H9 (cell line): ENCODE measurements at regions not wholly inside any gene's neighbourhood (a gene's known extent, or its start where the extent isn't known, plus 50 kb on each side); places are given as distances from the start of the nearest gene placed in this dataset.

Experiments used
- DNase-seq: peaks from one replicate; pipeline ENCODE4 v3.0.0-alpha.2; 2017
- H2AFZ ChIP-seq: one replicate; pipeline ENCODE4 v1.6.1; 2013; ENCODE audit warnings: mild to moderate bottlenecking, low read length, control low read depth, moderate library complexity
- H2AK5ac ChIP-seq: 2 replicates; pipeline ENCODE4 v1.6.1; 2013; ENCODE audit warnings: low read length, control low read depth, mixed read lengths; ENCODE audit not compliant: insufficient read length
- H2BK120ac ChIP-seq: one replicate; pipeline ENCODE4 v1.6.1; 2013; ENCODE audit warnings: low read depth, mild to moderate bottlenecking, low read length, control low read depth, inconsistent platforms; ENCODE audit not compliant: poor library complexity, severe bottlenecking
- H2BK12ac ChIP-seq: 2 replicates; pipeline ENCODE4 v1.6.1; 2013; ENCODE audit warnings: low read length, control low read depth, mixed read lengths, low read depth; ENCODE audit not compliant: insufficient read length
- H2BK15ac ChIP-seq: 2 replicates; pipeline ENCODE4 v1.6.1; 2013; ENCODE audit warnings: low read depth, low read length, control low read depth
- H2BK20ac ChIP-seq: one replicate; pipeline ENCODE4 v1.6.1; 2013; ENCODE audit warnings: low read depth, mild to moderate bottlenecking, low read length, control low read depth, inconsistent platforms; ENCODE audit not compliant: poor library complexity, severe bottlenecking
- H2BK5ac ChIP-seq: 2 replicates; pipeline ENCODE4 v1.6.1; 2013; ENCODE audit warnings: low read length, control low read depth, mixed read lengths; ENCODE audit not compliant: insufficient read length
- H3K14ac ChIP-seq: 2 replicates; pipeline ENCODE4 v1.6.1; 2013; ENCODE audit warnings: low read length, control low read depth; ENCODE audit not compliant: insufficient read depth
- H3K18ac ChIP-seq: 2 replicates; pipeline ENCODE4 v1.6.1; 2013; ENCODE audit warnings: low read depth, mild to moderate bottlenecking, mixed read lengths, low read length, control low read depth; ENCODE audit not compliant: insufficient read length
- H3K23ac ChIP-seq: 2 replicates; pipeline ENCODE4 v1.6.1; 2013; ENCODE audit warnings: low read length, control low read depth, mixed read lengths, low read depth; ENCODE audit not compliant: insufficient read length
- H3K23me2 ChIP-seq: 2 replicates; pipeline ENCODE4 v1.6.1; 2013; ENCODE audit warnings: low read depth, mild to moderate bottlenecking, mixed read lengths, low read length, control low read depth; ENCODE audit not compliant: insufficient read length, poor library complexity, severe bottlenecking
- H3K27ac ChIP-seq: 2 replicates; pipeline ENCODE4 v1.5.1; 2013; ENCODE audit warnings: low read length, control low read depth, mixed read lengths, low read depth; ENCODE audit not compliant: insufficient read length
- H3K27me3 ChIP-seq: 2 replicates; pipeline ENCODE4 v1.6.1; 2013; ENCODE audit warnings: low read length, control low read depth, inconsistent platforms; ENCODE audit not compliant: insufficient read depth
- H3K4ac ChIP-seq: 2 replicates; pipeline ENCODE4 v1.6.1; 2013; ENCODE audit warnings: low read depth, mild to moderate bottlenecking, control low read depth, inconsistent platforms, low read length, moderate library complexity
- H3K4me1 ChIP-seq: 2 replicates; pipeline ENCODE4 v1.6.1; 2013; ENCODE audit warnings: low read length, control low read depth, inconsistent platforms; ENCODE audit not compliant: insufficient read depth
- H3K4me2 ChIP-seq: 2 replicates; pipeline ENCODE4 v1.6.1; 2013; ENCODE audit warnings: low read length, control low read depth, mixed read lengths; ENCODE audit not compliant: insufficient read length, insufficient read depth
- H3K56ac ChIP-seq: 2 replicates; pipeline ENCODE4 v1.6.1; 2013; ENCODE audit warnings: low read depth, mild to moderate bottlenecking, mixed read lengths, low read length, control low read depth; ENCODE audit not compliant: insufficient read length
- H3K79me1 ChIP-seq: 2 replicates; pipeline ENCODE4 v1.6.1; 2013; ENCODE audit warnings: low read depth, mild to moderate bottlenecking, moderate library complexity, low read length, control low read depth, inconsistent platforms; ENCODE audit not compliant: insufficient read depth, poor library complexity, severe bottlenecking
- H3K79me2 ChIP-seq: 2 replicates; pipeline ENCODE4 v1.6.1; 2013; ENCODE audit warnings: low read length, control low read depth, inconsistent platforms; ENCODE audit not compliant: insufficient read depth
- H3K9ac ChIP-seq: 2 replicates; pipeline ENCODE4 v1.6.1; 2013; ENCODE audit warnings: low read length, control low read depth, mixed read lengths; ENCODE audit not compliant: insufficient read length; ENCODE audit errors: extremely low read depth
- H3K9me3 ChIP-seq: one replicate; pipeline ENCODE4 v1.6.1; 2013; ENCODE audit warnings: low read depth, low read length, inconsistent platforms; ENCODE audit not compliant: control insufficient read depth
- H3T11ph ChIP-seq: one replicate; pipeline ENCODE4 v1.6.1; 2013; ENCODE audit warnings: mild to moderate bottlenecking, low read length, control low read depth, inconsistent platforms
- H4K20me1 ChIP-seq: one replicate; pipeline ENCODE4 v1.6.1; 2013; ENCODE audit not compliant: control insufficient read depth, insufficient read length, insufficient read depth
- H4K5ac ChIP-seq: 2 replicates; pipeline ENCODE4 v1.6.1; 2013; ENCODE audit warnings: low read depth, mild to moderate bottlenecking, mixed read lengths, low read length, control low read depth; ENCODE audit not compliant: insufficient read length
- H4K8ac ChIP-seq: replicated peaks from 2 replicates; pipeline ENCODE4 v1.6.1; 2013; ENCODE audit warnings: low read length, control low read depth, mixed read lengths, low read depth; ENCODE audit not compliant: insufficient read length
- H4K91ac ChIP-seq: 2 replicates; pipeline ENCODE4 v1.6.1; 2013; ENCODE audit warnings: low read depth, mild to moderate bottlenecking, moderate library complexity, mixed read lengths, low read length, control low read depth; ENCODE audit not compliant: insufficient read length
- H3K27ac Mint-ChIP-seq, 3 experiments: 2 replicates in 2 of 3; 3 replicates in 1 of 3; pipeline ENCODE4 v1.8.0; 2020 to 2021; ENCODE audit warnings: mixed read lengths in 3 of 3, mild to moderate bottlenecking in 1 of 3, moderate library complexity in 1 of 3
- H3K27me3 Mint-ChIP-seq: 2 replicates; pipeline ENCODE4 v1.8.0; 2021; ENCODE audit warnings: low read depth, mild to moderate bottlenecking, moderate library complexity, mixed read lengths
- H3K36me3 Mint-ChIP-seq, 3 experiments: 2 replicates in 2 of 3; 3 replicates in 1 of 3; pipeline ENCODE4 v1.8.0; 2020 to 2021; ENCODE audit warnings: low read depth in 3 of 3, mixed read lengths in 3 of 3; ENCODE audit not compliant: insufficient read depth in 1 of 3
- H3K4me1 Mint-ChIP-seq, 2 experiments: 2 replicates each; pipeline ENCODE4 v1.8.0; 2020; ENCODE audit warnings: mixed read lengths in 2 of 2
- H3K4me3 Mint-ChIP-seq, 2 experiments: 2 replicates in 1 of 2; 3 replicates in 1 of 2; pipeline ENCODE4 v1.8.0; 2020 to 2021; ENCODE audit warnings: mild to moderate bottlenecking in 2 of 2, mixed read lengths in 2 of 2, moderate library complexity in 1 of 2
- H3K9me3 Mint-ChIP-seq, 2 experiments: 2 replicates in 1 of 2; 3 replicates in 1 of 2; pipeline ENCODE4 v1.8.0; 2020; ENCODE audit warnings: mild to moderate bottlenecking in 2 of 2, mixed read lengths in 2 of 2, moderate library complexity in 1 of 2
- WGBS: extraction: QIAGEN DNeasy Blood & Tissue Kit; methylation state at CpG from one replicate; pipeline ENCODE4 v1.1.7; 2013; ENCODE audit warnings: missing lambda C conversion rate, low lambda C conversion rate, mixed read lengths; ENCODE audit not compliant: insufficient read length; ENCODE audit errors: extremely low coverage; 5-methylcytosine and 5-hydroxymethylcytosine counted together
- TF ChIP-seq, protein P1 (sequence below): fragments of 200-600 bp; sonication (generic); conservative IDR thresholded peaks from 3 replicates; pipeline ENCODE4 v1.8.0; 2021; ENCODE audit warnings: antibody characterized with exemption, mild to moderate bottlenecking

DNA sequence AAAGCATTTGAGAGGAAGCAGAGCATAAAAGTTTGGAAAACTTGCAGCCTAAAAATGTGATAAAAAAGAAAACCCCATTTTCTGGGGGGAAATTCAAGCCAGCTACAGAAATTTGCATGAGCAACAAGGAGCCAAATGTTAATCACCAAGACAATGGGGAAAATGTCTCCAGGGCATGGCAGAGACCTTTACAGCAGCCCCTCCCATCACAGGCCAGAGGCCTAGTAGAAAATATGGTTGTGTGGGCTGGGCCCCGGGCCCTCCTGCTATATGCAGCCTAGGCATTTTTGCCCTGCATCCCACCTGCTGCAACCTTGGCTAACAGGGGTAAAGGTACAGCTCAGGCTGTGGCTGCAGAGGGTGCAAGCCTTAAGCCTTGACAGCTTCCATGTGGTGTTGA lies 299.6 kb upstream of the NCAM2 start:
- H2AFZ ChIP-seq: peak overlapping the region; percentile 57
- H3K27ac Mint-ChIP-seq: no peak overlapping the region

More for the DNA sequence above, 299.6 kb upstream of the NCAM2 start:
- Histone ChIP-seq H4K20me1 (no peaks in the 10 kb centered on the region), H2BK15ac (no peak overlapping the region), H4K91ac (no peak overlapping the region), H3K4me2 (no peak overlapping the region), H3K79me1 (no peaks in the 10 kb centered on the region), H3K4ac (no peak overlapping the region), H3K9me3 (no peaks in the 10 kb centered on the region), H2AK5ac (no peak overlapping the region), H3T11ph (no peak overlapping the region), H3K27me3 (no peaks in the 10 kb centered on the region), H4K5ac (no peak overlapping the region), H2BK12ac (no peak overlapping the region), H2BK5ac (no peak overlapping the region), H3K27ac (no peak overlapping the region), H3K23me2 (no peaks in the 10 kb centered on the region), H2BK20ac (no peak overlapping the region), H3K9ac (no peak overlapping the region), H2BK120ac (no peak overlapping the region), H3K79me2 (no peaks in the 10 kb centered on the region), H4K8ac (no peak overlapping the region), H3K56ac (no peak overlapping the region), H3K23ac (no peak overlapping the region), H3K14ac (no peak overlapping the region), H3K4me1 (no peaks in the 10 kb centered on the region; the same call in 1 of the 2 replicates), H3K18ac (no peak overlapping the region)
- no CpG with 5 or more reads among the region's 1 CpG for WGBS
- TF ChIP-seq, protein P1, sequence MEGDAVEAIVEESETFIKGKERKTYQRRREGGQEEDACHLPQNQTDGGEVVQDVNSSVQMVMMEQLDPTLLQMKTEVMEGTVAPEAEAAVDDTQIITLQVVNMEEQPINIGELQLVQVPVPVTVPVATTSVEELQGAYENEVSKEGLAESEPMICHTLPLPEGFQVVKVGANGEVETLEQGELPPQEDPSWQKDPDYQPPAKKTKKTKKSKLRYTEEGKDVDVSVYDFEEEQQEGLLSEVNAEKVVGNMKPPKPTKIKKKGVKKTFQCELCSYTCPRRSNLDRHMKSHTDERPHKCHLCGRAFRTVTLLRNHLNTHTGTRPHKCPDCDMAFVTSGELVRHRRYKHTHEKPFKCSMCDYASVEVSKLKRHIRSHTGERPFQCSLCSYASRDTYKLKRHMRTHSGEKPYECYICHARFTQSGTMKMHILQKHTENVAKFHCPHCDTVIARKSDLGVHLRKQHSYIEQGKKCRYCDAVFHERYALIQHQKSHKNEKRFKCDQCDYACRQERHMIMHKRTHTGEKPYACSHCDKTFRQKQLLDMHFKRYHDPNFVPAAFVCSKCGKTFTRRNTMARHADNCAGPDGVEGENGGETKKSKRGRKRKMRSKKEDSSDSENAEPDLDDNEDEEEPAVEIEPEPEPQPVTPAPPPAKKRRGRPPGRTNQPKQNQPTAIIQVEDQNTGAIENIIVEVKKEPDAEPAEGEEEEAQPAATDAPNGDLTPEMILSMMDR: no peak
- H3K4me3 Mint-ChIP-seq: no peak overlapping the region
- peaks cover 0 to 3% of the 10 kb centered on the region in 2 experiments; a peak in 2 of 5 replicates for H3K9me3 Mint-ChIP-seq
- peaks cover 1 to 9% (median 6%) of the 10 kb centered on the region in 3 experiments; a peak in 4 of 7 replicates for H3K36me3 Mint-ChIP-seq
- DNase-seq: peak; percentile 47
- 0 out of 2 replicates have a peak, but pooled peaks cover 3% of the 10 kb centered on the region for H3K27me3 Mint-ChIP-seq
- peaks cover 18% of the 10 kb centered on the region in 2 experiments for H3K4me1 Mint-ChIP-seq
